SK-N-SH (cell line): ENCODE measurements at regions not wholly inside any gene's neighbourhood (a gene's known extent, or its start where the extent isn't known, plus 50 kb on each side); places are given as distances from the start of the nearest gene placed in this dataset.

Source experiments
- CTCF ChIA-PET: fragments of 300-600, 350-600 bp; formaldehyde crosslinking; extraction: SDS; loops from one replicate; lab custom pipeline; 2021; lab: Yijun Ruan, JAX
- POLR2A ChIA-PET: fragments of 350-600 bp; sonication (Branson Sonifier 250); formaldehyde crosslinking; extraction: SDS; loops from one replicate; lab custom pipeline; 2020; ENCODE audit warnings: antibody characterized with exemption, inconsistent platforms; lab: Yijun Ruan, JAX
- DNase-seq: peaks from one replicate; pipeline ENCODE4 v3.0.0; 2012
- H2AFZ ChIP-seq: fragments of 200-600 bp; sonication (generic); 2 replicates; pipeline ENCODE4 v1.8.1; 2016; ENCODE audit warnings: antibody characterized with exemption, mild to moderate bottlenecking, low read depth
- H3F3A ChIP-seq: fragments of 200-600 bp; sonication (generic); replicated peaks from 2 replicates; pipeline ENCODE3; 2016; ENCODE audit warnings: antibody characterized with exemption, mild to moderate bottlenecking; ENCODE audit not compliant: insufficient read depth
- H3K27ac ChIP-seq, 2 experiments: fragments of 200-500 bp in 1 of 2; fragments of 200-600 bp in 1 of 2; sonication (Bioruptor generic) in 1 of 2; sonication (generic), shearing (Covaris generic) in 1 of 2; 2 replicates each; pipeline versions ENCODE4 v1.5.1 to v1.6.1; 2014 to 2016; ENCODE audit warnings: low read depth in 2 of 2, inconsistent platforms in 1 of 2, low read length in 1 of 2, mild to moderate bottlenecking in 1 of 2, mixed read lengths in 1 of 2
- H3K27me3 ChIP-seq: fragments of 200-600 bp; sonication (generic), shearing (Covaris generic); 2 replicates; pipeline ENCODE4 v1.6.1; 2016; ENCODE audit warnings: mixed run types; ENCODE audit not compliant: insufficient read depth
- H3K36me3 ChIP-seq, 2 experiments: fragments of 200-500 bp in 1 of 2; fragments of 200-600 bp in 1 of 2; sonication (Bioruptor generic) in 1 of 2; sonication (generic) in 1 of 2; replicated peaks in 1 of 2; 2 replicates each; pipeline versions ENCODE3 to v1.5.1; 2014 to 2016; ENCODE audit warnings: low read length in 1 of 2, mild to moderate bottlenecking in 1 of 2; ENCODE audit not compliant: insufficient read depth in 2 of 2, control insufficient read depth in 1 of 2
- H3K4me1 ChIP-seq, 2 experiments: fragments of 200-500 bp in 1 of 2; fragments of 200-600 bp in 1 of 2; sonication (Bioruptor generic) in 1 of 2; sonication (generic), shearing (Covaris generic) in 1 of 2; 2 replicates each; pipeline versions ENCODE4 v1.5.1 to v1.6.1; 2014 to 2016; ENCODE audit warnings: low read depth in 1 of 2, low read length in 1 of 2, mixed run types in 1 of 2; ENCODE audit not compliant: insufficient read depth in 2 of 2, control insufficient read depth in 1 of 2
- H3K4me2 ChIP-seq: fragments of 200-600 bp; sonication (generic), shearing (Covaris generic); 2 replicates; pipeline ENCODE4 v1.6.1; 2017; ENCODE audit warnings: mixed run types
- H3K4me3 ChIP-seq, 2 experiments: fragments of 200-500 bp in 1 of 2; fragments of 200-600 bp in 1 of 2; sonication (Bioruptor generic) in 1 of 2; sonication (generic), shearing (Covaris generic) in 1 of 2; 2 replicates each; pipeline versions ENCODE4 v1.5.1 to v1.8.1; 2014 to 2016; ENCODE audit warnings: low read depth in 2 of 2, inconsistent platforms in 1 of 2, low read length in 1 of 2, mild to moderate bottlenecking in 1 of 2, mixed read lengths in 1 of 2, moderate library complexity in 1 of 2
- H3K79me2 ChIP-seq: fragments of 200-600 bp; sonication (generic); 2 replicates; pipeline ENCODE4 v1.8.1; 2017; ENCODE audit warnings: mild to moderate bottlenecking; ENCODE audit not compliant: insufficient read depth
- H3K9ac ChIP-seq: fragments of 200-600 bp; sonication (generic); 2 replicates; pipeline ENCODE4 v1.6.1; 2017; ENCODE audit warnings: mixed run types
- H3K9me2 ChIP-seq: fragments of 200-600 bp; sonication (generic); 2 replicates; pipeline ENCODE4 v1.6.1; 2017; ENCODE audit warnings: mixed run types
- H3K9me3 ChIP-seq: fragments of 200-600 bp; sonication (generic); 2 replicates; pipeline ENCODE4 v1.6.1; 2017; ENCODE audit warnings: mixed run types, mild to moderate bottlenecking, moderate library complexity
- H4K20me1 ChIP-seq: fragments of 200-600 bp; sonication (generic); 2 replicates; pipeline ENCODE4 v1.6.1; 2017; ENCODE audit warnings: mild to moderate bottlenecking, mixed run types; ENCODE audit not compliant: insufficient read depth
- EP300 ChIP-seq, 2 experiments: IDR thresholded peaks; 2 replicates each; pipeline versions ENCODE4 v1.4.0 to v1.6.1; 2012; ENCODE audit warnings: borderline replicate concordance in 1 of 2, low read depth in 1 of 2, low read length in 1 of 2
- FOSL2 ChIP-seq: IDR thresholded peaks from 2 replicates; pipeline ENCODE4 v1.4.0; 2012; ENCODE audit warnings: low read depth, mild to moderate bottlenecking, moderate library complexity, borderline replicate concordance
- FOXM1 ChIP-seq: IDR thresholded peaks from 2 replicates; pipeline ENCODE4 v1.4.0; 2012; ENCODE audit warnings: low read depth, mild to moderate bottlenecking
- JUND ChIP-seq: IDR thresholded peaks from 2 replicates; pipeline ENCODE4 v1.4.0; 2012
- MXI1 ChIP-seq: IDR thresholded peaks from 2 replicates; pipeline ENCODE4 v1.6.1; 2012; ENCODE audit warnings: mild to moderate bottlenecking, low read depth, low read length, improper control_type of control experiment
- POLR2AphosphoS5 ChIP-seq: IDR thresholded peaks from 2 replicates; pipeline ENCODE4 v1.6.1; 2012; ENCODE audit warnings: low read depth, low read length
- RCOR1 ChIP-seq: fragments of 150-350 bp; IDR thresholded peaks from 2 replicates; pipeline ENCODE4 v1.6.1; 2017; ENCODE audit warnings: antibody characterized with exemption, low read length
- RFX5 ChIP-seq: IDR thresholded peaks from 2 replicates; pipeline ENCODE4 v1.6.1; 2012; ENCODE audit warnings: mild to moderate bottlenecking, improper control_type of control experiment, low read length
- RXRA ChIP-seq: IDR thresholded peaks from 2 replicates; pipeline ENCODE4 v1.4.0; 2012; ENCODE audit warnings: low read depth, mild to moderate bottlenecking, borderline replicate concordance
- SMC3 ChIP-seq: IDR thresholded peaks from 2 replicates; pipeline ENCODE4 v1.6.1; 2012; ENCODE audit warnings: low read depth, low read length, improper control_type of control experiment
- TCF12 ChIP-seq: IDR thresholded peaks from 2 replicates; pipeline ENCODE4 v1.4.0; 2012
- TEAD4 ChIP-seq: IDR thresholded peaks from 2 replicates; pipeline ENCODE4 v1.4.0; 2012; ENCODE audit warnings: mild to moderate bottlenecking, borderline replicate concordance; ENCODE audit not compliant: insufficient read depth
- WGBS: methylation state at CpG from one replicate; pipeline ENCODE4 v1.1.6; 2017; ENCODE audit warnings: low lambda C conversion rate; 5-methylcytosine and 5-hydroxymethylcytosine counted together
- TF ChIP-seq, protein P1 (sequence below): fragments of 200-600 bp; sonication (generic); IDR thresholded peaks from 2 replicates; pipeline ENCODE4 v1.6.1; 2017; ENCODE audit warnings: antibody characterized with exemption, mild to moderate bottlenecking, moderate library complexity
- TF ChIP-seq, protein P2 (sequence below): fragments of 150-350 bp; IDR thresholded peaks from 2 replicates; pipeline ENCODE4 v1.6.1; 2016; ENCODE audit warnings: mild to moderate bottlenecking, low read depth, low read length
- TF ChIP-seq, protein P3 (sequence below): IDR thresholded peaks from 2 replicates; pipeline ENCODE4 v1.4.0; 2012; ENCODE audit warnings: low read depth, borderline replicate concordance
- TF ChIP-seq, protein P4 (sequence below): IDR thresholded peaks from 2 replicates; pipeline ENCODE4 v1.4.0; 2012; ENCODE audit warnings: low read depth, borderline replicate concordance
- TF ChIP-seq, protein P5 (sequence below): fragments of 150-350 bp; IDR thresholded peaks from 2 replicates; pipeline ENCODE4 v1.6.1; 2017; ENCODE audit warnings: antibody characterized with exemption, low read length, low read depth, borderline replicate concordance
- TF ChIP-seq, protein P6 (sequence below): IDR thresholded peaks from 2 replicates; pipeline ENCODE4 v1.6.1; 2012; ENCODE audit warnings: mild to moderate bottlenecking, low read depth, low read length, moderate library complexity

DNA sequence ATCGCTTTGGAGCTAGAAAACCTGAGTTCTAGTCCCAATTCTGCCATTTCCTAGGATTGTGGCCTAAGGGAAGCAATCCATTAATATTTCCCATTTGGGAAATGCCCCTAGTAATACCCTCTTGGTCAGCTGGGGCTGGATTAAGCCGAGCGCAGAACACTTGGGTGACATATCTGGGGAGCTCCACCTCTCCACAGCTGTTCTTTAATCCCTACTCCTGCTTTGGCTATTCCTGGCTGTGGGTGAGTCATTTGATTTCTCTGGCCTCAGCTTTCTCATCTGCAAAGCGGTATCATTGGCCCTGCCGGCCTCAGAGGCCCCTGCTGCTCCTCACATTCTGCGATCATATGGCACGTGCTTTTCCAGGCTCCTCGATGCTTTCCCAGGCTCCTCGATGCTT is 108.3 kb downstream of the BUB3 start:
- no peaks in the 10 kb centered on the region for H3K36me3 ChIP-seq
- no peak overlapping the region for H2AFZ ChIP-seq
- POLR2A ChIA-PET: no interaction called here
- H3K4me1 ChIP-seq: no peaks in the 10 kb centered on the region
- H3K27me3 ChIP-seq: no peaks in the 10 kb centered on the region
- no peak for DNase-seq
- no peaks in the 10 kb centered on the region for H3K9me3 ChIP-seq
- no peak overlapping the region for H3K4me3 ChIP-seq
- no peaks in the 10 kb centered on the region for H4K20me1 ChIP-seq
- no peak overlapping the region for H3K27ac ChIP-seq
- H3K9ac ChIP-seq: no peak overlapping the region
- no peak overlapping the region for H3K4me2 ChIP-seq
- 57% methylated on average over 9 of the region's 9 CpGs for WGBS
- CTCF ChIA-PET: interaction anchor here (1.4 kb wide), 1 partner anchor 10 kb away, joined by 6 read pairs; no protein-coding TSS in a partner anchor
- no peaks in the 10 kb centered on the region for H3K9me2 ChIP-seq
- no peaks in the 10 kb centered on the region for H3K79me2 ChIP-seq
- TF ChIP-seq FOSL2 (no peak), MXI1 (no peak), RXRA (no peak)
- TF ChIP-seq, protein P1, sequence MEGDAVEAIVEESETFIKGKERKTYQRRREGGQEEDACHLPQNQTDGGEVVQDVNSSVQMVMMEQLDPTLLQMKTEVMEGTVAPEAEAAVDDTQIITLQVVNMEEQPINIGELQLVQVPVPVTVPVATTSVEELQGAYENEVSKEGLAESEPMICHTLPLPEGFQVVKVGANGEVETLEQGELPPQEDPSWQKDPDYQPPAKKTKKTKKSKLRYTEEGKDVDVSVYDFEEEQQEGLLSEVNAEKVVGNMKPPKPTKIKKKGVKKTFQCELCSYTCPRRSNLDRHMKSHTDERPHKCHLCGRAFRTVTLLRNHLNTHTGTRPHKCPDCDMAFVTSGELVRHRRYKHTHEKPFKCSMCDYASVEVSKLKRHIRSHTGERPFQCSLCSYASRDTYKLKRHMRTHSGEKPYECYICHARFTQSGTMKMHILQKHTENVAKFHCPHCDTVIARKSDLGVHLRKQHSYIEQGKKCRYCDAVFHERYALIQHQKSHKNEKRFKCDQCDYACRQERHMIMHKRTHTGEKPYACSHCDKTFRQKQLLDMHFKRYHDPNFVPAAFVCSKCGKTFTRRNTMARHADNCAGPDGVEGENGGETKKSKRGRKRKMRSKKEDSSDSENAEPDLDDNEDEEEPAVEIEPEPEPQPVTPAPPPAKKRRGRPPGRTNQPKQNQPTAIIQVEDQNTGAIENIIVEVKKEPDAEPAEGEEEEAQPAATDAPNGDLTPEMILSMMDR: no peak
- TF ChIP-seq, protein P2, sequence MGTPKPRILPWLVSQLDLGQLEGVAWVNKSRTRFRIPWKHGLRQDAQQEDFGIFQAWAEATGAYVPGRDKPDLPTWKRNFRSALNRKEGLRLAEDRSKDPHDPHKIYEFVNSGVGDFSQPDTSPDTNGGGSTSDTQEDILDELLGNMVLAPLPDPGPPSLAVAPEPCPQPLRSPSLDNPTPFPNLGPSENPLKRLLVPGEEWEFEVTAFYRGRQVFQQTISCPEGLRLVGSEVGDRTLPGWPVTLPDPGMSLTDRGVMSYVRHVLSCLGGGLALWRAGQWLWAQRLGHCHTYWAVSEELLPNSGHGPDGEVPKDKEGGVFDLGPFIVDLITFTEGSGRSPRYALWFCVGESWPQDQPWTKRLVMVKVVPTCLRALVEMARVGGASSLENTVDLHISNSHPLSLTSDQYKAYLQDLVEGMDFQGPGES: no peak
- no peaks in the 10 kb centered on the region for H3F3A ChIP-seq

DNA sequence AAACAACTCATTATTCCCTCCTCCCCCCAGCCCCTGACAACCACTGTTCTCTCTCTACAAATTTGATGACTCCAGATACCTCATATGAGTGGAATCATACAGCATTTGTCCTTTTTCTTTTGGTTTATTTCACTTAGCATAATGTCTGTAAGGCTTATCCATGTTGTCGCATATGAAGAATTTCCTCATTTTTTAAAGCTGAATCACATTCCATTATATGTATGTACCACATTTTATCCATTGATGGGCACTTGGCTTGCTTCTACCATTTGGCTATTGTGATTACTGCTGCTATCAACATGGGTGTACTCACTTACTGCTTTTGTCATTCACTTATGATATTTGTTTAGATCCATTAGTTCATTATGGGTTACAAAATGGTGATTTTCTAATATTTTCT is 112.8 kb downstream of the BUB3 start:
- Histone ChIP-seq H3F3A (no peaks in the 10 kb centered on the region), H3K27ac (no peak overlapping the region), H2AFZ (no peak overlapping the region), H3K9me2 (no peaks in the 10 kb centered on the region), H3K36me3 (no peaks in the 10 kb centered on the region), H3K79me2 (no peaks in the 10 kb centered on the region), H3K27me3 (no peaks in the 10 kb centered on the region), H4K20me1 (no peaks in the 10 kb centered on the region), H3K9me3 (no peaks in the 10 kb centered on the region), H3K4me3 (no peak overlapping the region), H3K9ac (no peak overlapping the region), H3K4me1 (no peaks in the 10 kb centered on the region), H3K4me2 (no peak overlapping the region)
- 59% methylated on average over 1 of the region's 1 CpG for WGBS
- ChIA-PET CTCF (interaction anchor here (0.9 kb wide), 1 partner anchor 14 kb away, joined by 3 read pairs; no protein-coding TSS in a partner anchor), POLR2A (no interaction called here)
- DNase-seq: no peak
- TF ChIP-seq, protein P3, sequence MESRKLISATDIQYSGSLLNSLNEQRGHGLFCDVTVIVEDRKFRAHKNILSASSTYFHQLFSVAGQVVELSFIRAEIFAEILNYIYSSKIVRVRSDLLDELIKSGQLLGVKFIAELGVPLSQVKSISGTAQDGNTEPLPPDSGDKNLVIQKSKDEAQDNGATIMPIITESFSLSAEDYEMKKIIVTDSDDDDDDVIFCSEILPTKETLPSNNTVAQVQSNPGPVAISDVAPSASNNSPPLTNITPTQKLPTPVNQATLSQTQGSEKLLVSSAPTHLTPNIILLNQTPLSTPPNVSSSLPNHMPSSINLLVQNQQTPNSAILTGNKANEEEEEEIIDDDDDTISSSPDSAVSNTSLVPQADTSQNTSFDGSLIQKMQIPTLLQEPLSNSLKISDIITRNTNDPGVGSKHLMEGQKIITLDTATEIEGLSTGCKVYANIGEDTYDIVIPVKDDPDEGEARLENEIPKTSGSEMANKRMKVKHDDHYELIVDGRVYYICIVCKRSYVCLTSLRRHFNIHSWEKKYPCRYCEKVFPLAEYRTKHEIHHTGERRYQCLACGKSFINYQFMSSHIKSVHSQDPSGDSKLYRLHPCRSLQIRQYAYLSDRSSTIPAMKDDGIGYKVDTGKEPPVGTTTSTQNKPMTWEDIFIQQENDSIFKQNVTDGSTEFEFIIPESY: no peak
- TF ChIP-seq EP300 (IDR thresholded peaks at IDR 0.05; ENCODE audit: borderline replicate concordance in 1 of 2, low read depth in 1 of 2, low read length in 1 of 2) (no peak), TEAD4 (no peak), POLR2AphosphoS5 (no peak), FOXM1 (no peak), TCF12 (no peak), RFX5 (no peak), SMC3 (no peak), RCOR1 (no peak), JUND (no peak)
- TF ChIP-seq, protein P4, sequence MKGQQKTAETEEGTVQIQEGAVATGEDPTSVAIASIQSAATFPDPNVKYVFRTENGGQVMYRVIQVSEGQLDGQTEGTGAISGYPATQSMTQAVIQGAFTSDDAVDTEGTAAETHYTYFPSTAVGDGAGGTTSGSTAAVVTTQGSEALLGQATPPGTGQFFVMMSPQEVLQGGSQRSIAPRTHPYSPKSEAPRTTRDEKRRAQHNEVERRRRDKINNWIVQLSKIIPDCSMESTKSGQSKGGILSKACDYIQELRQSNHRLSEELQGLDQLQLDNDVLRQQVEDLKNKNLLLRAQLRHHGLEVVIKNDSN: no peak
- TF ChIP-seq, protein P5, sequence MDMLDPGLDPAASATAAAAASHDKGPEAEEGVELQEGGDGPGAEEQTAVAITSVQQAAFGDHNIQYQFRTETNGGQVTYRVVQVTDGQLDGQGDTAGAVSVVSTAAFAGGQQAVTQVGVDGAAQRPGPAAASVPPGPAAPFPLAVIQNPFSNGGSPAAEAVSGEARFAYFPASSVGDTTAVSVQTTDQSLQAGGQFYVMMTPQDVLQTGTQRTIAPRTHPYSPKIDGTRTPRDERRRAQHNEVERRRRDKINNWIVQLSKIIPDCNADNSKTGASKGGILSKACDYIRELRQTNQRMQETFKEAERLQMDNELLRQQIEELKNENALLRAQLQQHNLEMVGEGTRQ: no peak
- TF ChIP-seq, protein P6, sequence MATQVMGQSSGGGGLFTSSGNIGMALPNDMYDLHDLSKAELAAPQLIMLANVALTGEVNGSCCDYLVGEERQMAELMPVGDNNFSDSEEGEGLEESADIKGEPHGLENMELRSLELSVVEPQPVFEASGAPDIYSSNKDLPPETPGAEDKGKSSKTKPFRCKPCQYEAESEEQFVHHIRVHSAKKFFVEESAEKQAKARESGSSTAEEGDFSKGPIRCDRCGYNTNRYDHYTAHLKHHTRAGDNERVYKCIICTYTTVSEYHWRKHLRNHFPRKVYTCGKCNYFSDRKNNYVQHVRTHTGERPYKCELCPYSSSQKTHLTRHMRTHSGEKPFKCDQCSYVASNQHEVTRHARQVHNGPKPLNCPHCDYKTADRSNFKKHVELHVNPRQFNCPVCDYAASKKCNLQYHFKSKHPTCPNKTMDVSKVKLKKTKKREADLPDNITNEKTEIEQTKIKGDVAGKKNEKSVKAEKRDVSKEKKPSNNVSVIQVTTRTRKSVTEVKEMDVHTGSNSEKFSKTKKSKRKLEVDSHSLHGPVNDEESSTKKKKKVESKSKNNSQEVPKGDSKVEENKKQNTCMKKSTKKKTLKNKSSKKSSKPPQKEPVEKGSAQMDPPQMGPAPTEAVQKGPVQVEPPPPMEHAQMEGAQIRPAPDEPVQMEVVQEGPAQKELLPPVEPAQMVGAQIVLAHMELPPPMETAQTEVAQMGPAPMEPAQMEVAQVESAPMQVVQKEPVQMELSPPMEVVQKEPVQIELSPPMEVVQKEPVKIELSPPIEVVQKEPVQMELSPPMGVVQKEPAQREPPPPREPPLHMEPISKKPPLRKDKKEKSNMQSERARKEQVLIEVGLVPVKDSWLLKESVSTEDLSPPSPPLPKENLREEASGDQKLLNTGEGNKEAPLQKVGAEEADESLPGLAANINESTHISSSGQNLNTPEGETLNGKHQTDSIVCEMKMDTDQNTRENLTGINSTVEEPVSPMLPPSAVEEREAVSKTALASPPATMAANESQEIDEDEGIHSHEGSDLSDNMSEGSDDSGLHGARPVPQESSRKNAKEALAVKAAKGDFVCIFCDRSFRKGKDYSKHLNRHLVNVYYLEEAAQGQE: no peak
